B cell (primary cell): ENCODE measurements at regions not wholly inside any gene's neighbourhood (a gene's known extent, or its start where the extent isn't known, plus 50 kb on each side); places are given as distances from the start of the nearest gene placed in this dataset.

Source experiments
- ATAC-seq: fragments of 200-7000 bp; cut with Tn5 transposase; one replicate; pipeline ENCODE4 v1.10.0; 2021; ENCODE audit warnings: low read depth, mild to moderate bottlenecking, moderate number of reproducible peaks, moderate library complexity
- CTCF ChIA-PET: fragments of 350-600 bp; sonication (Branson Sonifier 250); formaldehyde crosslinking; loops from one replicate; lab custom pipeline; 2021; ENCODE audit warnings: antibody characterized with exemption, inconsistent platforms; lab: Charles Lee
- POLR2A ChIA-PET: fragments of 350-600 bp; sonication (Branson Sonifier 250); formaldehyde crosslinking; loops from one replicate; lab custom pipeline; 2021; ENCODE audit warnings: antibody characterized with exemption; lab: Charles Lee
- DNase-seq: peaks from one replicate; pipeline ENCODE4 v3.0.0; 2013
- H2AFZ ChIP-seq: 2 replicates; pipeline ENCODE4 v1.6.1; 2012; ENCODE audit warnings: mild to moderate bottlenecking, low read depth, low read length; ENCODE audit not compliant: insufficient read depth, poor library complexity, severe bottlenecking
- H3K27ac ChIP-seq, 2 donors: 1 replicate in 1 of 2; 2 replicates in 1 of 2; pipeline ENCODE4 v1.5.1; 2012 to 2013; ENCODE audit warnings: low read length in 2 of 2, mild to moderate bottlenecking in 2 of 2, moderate library complexity in 1 of 2
- H3K27me3 ChIP-seq, 4 experiments: fragments of 200-600 bp in 1 of 4; sonication (generic) in 1 of 4; replicated peaks in 1 of 4; 1 replicate in 2 of 4; 2 replicates in 2 of 4; pipeline versions ENCODE4 v1.6.1 to v1.7.0; 2013 to 2016; ENCODE audit warnings: low read length in 3 of 4, mild to moderate bottlenecking in 2 of 4, mixed read lengths in 1 of 4, moderate library complexity in 1 of 4; ENCODE audit not compliant: insufficient read depth in 4 of 4, control insufficient read depth in 3 of 4; ENCODE audit errors: control extremely low read depth in 1 of 4
- H3K36me3 ChIP-seq, 2 experiments: replicated peaks in 1 of 2; 1 replicate in 1 of 2; 2 replicates in 1 of 2; pipeline versions ENCODE4 v1.6.1 to v1.7.1; 2013; ENCODE audit warnings: low read length in 1 of 2; ENCODE audit not compliant: insufficient read depth in 2 of 2, control insufficient read depth in 1 of 2; ENCODE audit errors: control extremely low read depth in 1 of 2, extremely low read depth in 1 of 2
- H3K4me1 ChIP-seq, 2 donors: fragments of 200-600 bp in 1 of 2; sonication (generic) in 1 of 2; 1 replicate in 1 of 2; 2 replicates in 1 of 2; pipeline versions ENCODE4 v1.5.1 to v1.6.1; 2013 to 2017; ENCODE audit warnings: low read length in 2 of 2; ENCODE audit not compliant: control insufficient read depth in 2 of 2, insufficient read depth in 2 of 2
- H3K4me2 ChIP-seq: replicated peaks from 2 replicates; pipeline ENCODE3; 2012; ENCODE audit warnings: mild to moderate bottlenecking, low read depth, low read length; ENCODE audit not compliant: poor library complexity, severe bottlenecking
- H3K4me3 ChIP-seq, 5 experiments: fragments of 200-600 bp in 1 of 5; sonication (generic) in 1 of 5; 1 replicate in 3 of 5; 2 replicates in 2 of 5; pipeline versions ENCODE4 v1.5.1 to v1.7.0; 2011 to 2016; ENCODE audit warnings: low read length in 4 of 5, mild to moderate bottlenecking in 4 of 5, low read depth in 2 of 5, control low read depth in 1 of 5, moderate library complexity in 1 of 5; ENCODE audit not compliant: insufficient read depth in 1 of 5; ENCODE audit errors: control extremely low read depth in 1 of 5, extremely low read depth in 1 of 5
- H3K79me2 ChIP-seq: fragments of 200-600 bp; sonication (generic); one replicate; pipeline ENCODE4 v1.6.0; 2016; ENCODE audit warnings: low read length; ENCODE audit not compliant: control insufficient read depth, insufficient read depth
- H3K9ac ChIP-seq: fragments of 200-600 bp; sonication (generic); 2 replicates; pipeline ENCODE4 v1.6.1; 2017; ENCODE audit warnings: mild to moderate bottlenecking, low read length, moderate library complexity
- H3K9me3 ChIP-seq, 3 donors: one replicate each; pipeline versions ENCODE4 v1.6.1 to v1.7.1; 2013; ENCODE audit warnings: low read length in 2 of 3; ENCODE audit not compliant: control insufficient read depth in 2 of 3, insufficient read depth in 1 of 3; ENCODE audit errors: control extremely low read depth in 1 of 3
- H4K20me1 ChIP-seq: 2 replicates; pipeline ENCODE4 v1.6.0; 2012; ENCODE audit warnings: mild to moderate bottlenecking, low read length; ENCODE audit not compliant: insufficient read depth, control insufficient read depth, poor library complexity, severe bottlenecking
- H3K27ac Mint-ChIP-seq: one replicate; pipeline ENCODE4 v1.8.0; 2021; ENCODE audit warnings: mixed read lengths
- H3K27me3 Mint-ChIP-seq: one replicate; pipeline ENCODE4 v1.8.0; 2021; ENCODE audit warnings: mixed read lengths
- H3K4me1 Mint-ChIP-seq: one replicate; pipeline ENCODE4 v1.8.0; 2021; ENCODE audit warnings: mixed read lengths
- H3K4me3 Mint-ChIP-seq: one replicate; pipeline ENCODE4 v1.8.0; 2021; ENCODE audit warnings: mixed read lengths
- H3K9me3 Mint-ChIP-seq: one replicate; pipeline ENCODE4 v1.8.0; 2022; ENCODE audit warnings: mixed read lengths; ENCODE audit not compliant: insufficient read depth
- EZH2 ChIP-seq: IDR thresholded peaks from 2 replicates; pipeline ENCODE4 v1.6.1; 2012; ENCODE audit warnings: borderline replicate concordance, low read depth, mild to moderate bottlenecking, moderate library complexity, low read length; ENCODE audit not compliant: insufficient read depth, poor library complexity, severe bottlenecking
- WGBS: methylation state at CpG from one replicate; pipeline ENCODE4 v1.1.5; 2013; ENCODE audit warnings: missing lambda C conversion rate; ENCODE audit not compliant: insufficient coverage; 5-methylcytosine and 5-hydroxymethylcytosine counted together
- intact Hi-C: fragments of 100-400 bp; cut with micrococcal nuclease; formaldehyde crosslinking; loops from one replicate; pipeline ENCODE4 v1.10.0; 2022
- TF ChIP-seq, protein P1 (sequence below): fragments of 200-600 bp; IDR thresholded peaks from one replicate; pipeline ENCODE4 v1.8.0; 2022; ENCODE audit warnings: antibody characterized with exemption, mild to moderate bottlenecking

DNA sequence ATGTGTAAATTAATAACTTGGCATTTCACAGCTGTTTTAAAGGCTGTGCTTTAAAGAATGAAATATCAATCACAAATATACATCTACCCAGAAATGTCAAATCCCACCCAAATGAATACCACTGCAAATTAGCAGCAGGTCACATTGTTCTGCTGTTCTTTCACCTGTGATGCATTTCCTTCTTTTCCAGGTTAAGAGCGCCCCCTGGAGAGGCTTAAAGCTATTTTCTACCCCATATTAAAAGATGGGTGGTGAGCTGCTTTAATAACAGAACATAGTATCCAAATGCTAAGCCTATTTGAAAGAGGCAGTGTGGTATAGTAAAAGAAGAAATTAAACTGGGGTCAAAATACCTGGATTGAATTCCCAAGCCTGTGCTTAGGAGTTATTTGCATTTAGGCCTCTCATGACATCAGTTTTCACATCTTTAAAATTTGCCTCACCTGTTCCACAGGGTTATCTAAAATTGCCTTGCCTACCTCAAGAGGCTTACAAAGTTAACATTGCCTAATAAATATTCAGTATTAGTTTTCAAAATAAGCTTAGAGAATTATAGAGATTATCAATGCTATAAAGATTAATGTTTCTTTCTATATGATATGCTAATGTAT, 396.9 kb upstream of the SLITRK5 start:
- TF ChIP-seq, protein P1, sequence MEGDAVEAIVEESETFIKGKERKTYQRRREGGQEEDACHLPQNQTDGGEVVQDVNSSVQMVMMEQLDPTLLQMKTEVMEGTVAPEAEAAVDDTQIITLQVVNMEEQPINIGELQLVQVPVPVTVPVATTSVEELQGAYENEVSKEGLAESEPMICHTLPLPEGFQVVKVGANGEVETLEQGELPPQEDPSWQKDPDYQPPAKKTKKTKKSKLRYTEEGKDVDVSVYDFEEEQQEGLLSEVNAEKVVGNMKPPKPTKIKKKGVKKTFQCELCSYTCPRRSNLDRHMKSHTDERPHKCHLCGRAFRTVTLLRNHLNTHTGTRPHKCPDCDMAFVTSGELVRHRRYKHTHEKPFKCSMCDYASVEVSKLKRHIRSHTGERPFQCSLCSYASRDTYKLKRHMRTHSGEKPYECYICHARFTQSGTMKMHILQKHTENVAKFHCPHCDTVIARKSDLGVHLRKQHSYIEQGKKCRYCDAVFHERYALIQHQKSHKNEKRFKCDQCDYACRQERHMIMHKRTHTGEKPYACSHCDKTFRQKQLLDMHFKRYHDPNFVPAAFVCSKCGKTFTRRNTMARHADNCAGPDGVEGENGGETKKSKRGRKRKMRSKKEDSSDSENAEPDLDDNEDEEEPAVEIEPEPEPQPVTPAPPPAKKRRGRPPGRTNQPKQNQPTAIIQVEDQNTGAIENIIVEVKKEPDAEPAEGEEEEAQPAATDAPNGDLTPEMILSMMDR: no peak
- no peak for TF ChIP-seq EZH2
- WGBS: no CpG with 5 or more reads among the region's 1 CpG
- H3K9ac ChIP-seq: no peak overlapping the region
- H3K4me3 ChIP-seq: no peak overlapping the region
- Mint-ChIP-seq H3K27me3 (no peaks in the 10 kb centered on the region), H3K9me3 (no peaks in the 10 kb centered on the region), H3K4me3 (no peak overlapping the region), H3K27ac (no peak overlapping the region), H3K4me1 (no peaks in the 10 kb centered on the region)
- no peak overlapping the region for H3K27ac ChIP-seq
- H3K4me1 ChIP-seq: no peaks in the 10 kb centered on the region
- no peaks in the 10 kb centered on the region for H3K27me3 ChIP-seq
- H3K9me3 ChIP-seq: peaks cover 0 to 4% (median 0%) of the 10 kb centered on the region in 3 donors
- DNase-seq (no peak), ATAC-seq (no peak)
- H3K36me3 ChIP-seq: no peaks in the 10 kb centered on the region
- no peaks in the 10 kb centered on the region for H3K79me2 ChIP-seq
- H2AFZ ChIP-seq: no peak overlapping the region
- intact Hi-C loops: no loop called here
- ChIA-PET CTCF (no interaction called here), POLR2A (no interaction called here)
- H4K20me1 ChIP-seq: no peaks in the 10 kb centered on the region
- no peak overlapping the region for H3K4me2 ChIP-seq

GRCh38 chr13:87280139-87280538, 391.0 kb upstream of the SLITRK5 start:
- ChIA-PET CTCF (no interaction called here), POLR2A (no interaction called here)
- Histone ChIP-seq H4K20me1 (no peaks in the 10 kb centered on the region), H2AFZ (no peak overlapping the region), H3K4me2 (no peak overlapping the region), H3K27ac (no peak overlapping the region), H3K4me1 (no peaks in the 10 kb centered on the region), H3K27me3 (no peaks in the 10 kb centered on the region), H3K79me2 (no peaks in the 10 kb centered on the region), H3K9ac (no peak overlapping the region), H3K9me3 (no peaks in the 10 kb centered on the region), H3K4me3 (no peak overlapping the region), H3K36me3 (no peaks in the 10 kb centered on the region)
- Mint-ChIP-seq H3K27ac (no peak overlapping the region), H3K4me3 (no peak overlapping the region), H3K4me1 (no peaks in the 10 kb centered on the region), H3K27me3 (no peaks in the 10 kb centered on the region), H3K9me3 (peaks cover 2% of the 10 kb centered on the region)
- DNase-seq (no peak), ATAC-seq (no peak)
- intact Hi-C loops: no loop called here
- WGBS: no CpG with 5 or more reads among the region's 4 CpGs
- TF ChIP-seq, protein P1: no peak
- no peak for TF ChIP-seq EZH2
